HCT116 (cell line): ENCODE measurements at regions not wholly inside any gene's neighbourhood (a gene's known extent, or its start where the extent isn't known, plus 50 kb on each side); places are given as distances from the start of the nearest gene placed in this dataset.

ENCODE experiments used
- ATAC-seq: fragments of 200-7000 bp; cut with Tn5 transposase; 2 replicates; pipeline ENCODE4 v1.9.1; 2020; ENCODE audit warnings: mild to moderate bottlenecking, moderate library complexity
- BruUV-seq: library from RNA; stranded (reverse); fragments of 400-500 nt; replicated peaks from 2 replicates; lab custom pipeline; 2021; lab: Mats Ljungman, UMichigan
- CTCF ChIA-PET: fragments of 300-600 bp; sonication (Branson Sonifier 250); formaldehyde crosslinking; loops from one replicate; lab custom pipeline; 2021; ENCODE audit warnings: antibody characterized with exemption; lab: Charles Lee
- POLR2A ChIA-PET: fragments of 300-600, 350-600 bp; sonication (Branson Sonifier 250); formaldehyde crosslinking; loops from one replicate; lab custom pipeline; 2021; ENCODE audit warnings: antibody characterized with exemption; lab: Charles Lee
- RAD21 ChIA-PET, 2 experiments: fragments of 300-600 bp; sonication (Branson Sonifier 250); formaldehyde crosslinking; loops; one replicate each; lab custom pipeline; 2023; ENCODE audit warnings: low total read pairs in 2 of 2; ENCODE audit not compliant: uncharacterized antibody in 2 of 2, unreplicated experiment in 2 of 2, low non-redundant PET in 1 of 2; lab: Charles Lee
- DNase-seq: peaks from one replicate; pipeline ENCODE4 v3.0.0-alpha.2; 2010; ENCODE audit warnings: low read depth, low spot score
- H2AFZ ChIP-seq: fragments of 200-600 bp; shearing (Covaris generic), sonication (generic); 2 replicates; pipeline ENCODE4 v1.6.1; 2017; ENCODE audit warnings: low read depth, mixed run types, mixed read lengths, antibody characterized with exemption, low read length; ENCODE audit not compliant: poor library complexity, severe bottlenecking
- H3K27ac ChIP-seq: 2 replicates; pipeline ENCODE4 v1.5.1; 2012; ENCODE audit warnings: low read depth, low read length
- H3K27me3 ChIP-seq: fragments of 200-600 bp; sonication (generic); 2 replicates; pipeline ENCODE4 v1.6.1; 2016; ENCODE audit warnings: mixed run types, low read length, mixed read lengths; ENCODE audit not compliant: insufficient read depth
- H3K36me3 ChIP-seq, 2 experiments: fragments of 200-500 bp in 1 of 2; fragments of 200-600 bp in 1 of 2; sonication (Bioruptor generic) in 1 of 2; sonication (generic) in 1 of 2; 2 replicates each; pipeline versions ENCODE4 v1.5.1 to v1.6.1; 2014 to 2016; ENCODE audit warnings: low read length in 2 of 2, inconsistent platforms in 1 of 2, mixed read lengths in 1 of 2, mixed run types in 1 of 2; ENCODE audit not compliant: insufficient read depth in 2 of 2, control insufficient read depth in 1 of 2
- H3K4me1 ChIP-seq, 2 experiments: fragments of 200-600 bp in 1 of 2; sonication (generic) in 1 of 2; 2 replicates each; pipeline versions ENCODE4 v1.5.1 to v1.6.1; 2012 to 2017; ENCODE audit warnings: low read length in 2 of 2, inconsistent platforms in 1 of 2, mild to moderate bottlenecking in 1 of 2, mixed read lengths in 1 of 2, mixed run types in 1 of 2, moderate library complexity in 1 of 2; ENCODE audit not compliant: insufficient read depth in 2 of 2, control insufficient read depth in 1 of 2
- H3K4me2 ChIP-seq: fragments of 200-600 bp; sonication (generic); 2 replicates; pipeline ENCODE4 v1.6.1; 2017; ENCODE audit warnings: mixed run types, low read length, mixed read lengths
- H3K4me3 ChIP-seq, 2 experiments: fragments of 200-600 bp in 1 of 2; sonication (generic) in 1 of 2; replicated peaks in 1 of 2; 2 replicates each; pipeline ENCODE4 v1.5.1; 2011 to 2016; ENCODE audit warnings: low read length in 2 of 2, control low read depth in 1 of 2, low read depth in 1 of 2, mild to moderate bottlenecking in 1 of 2, mixed read lengths in 1 of 2, mixed run types in 1 of 2
- H3K79me2 ChIP-seq: fragments of 200-600 bp; sonication (generic); 2 replicates; pipeline ENCODE4 v1.6.1; 2017; ENCODE audit warnings: mild to moderate bottlenecking, mixed run types, low read length, moderate library complexity, mixed read lengths; ENCODE audit not compliant: insufficient read depth
- H3K9ac ChIP-seq: fragments of 200-600 bp; sonication (generic); 2 replicates; pipeline ENCODE4 v1.6.1; 2016; ENCODE audit warnings: low read length, mixed read lengths
- H3K9me2 ChIP-seq: fragments of 200-600 bp; sonication (generic), shearing (Covaris generic); 2 replicates; pipeline ENCODE4 v1.6.1; 2017; ENCODE audit warnings: mixed run types, mild to moderate bottlenecking, moderate library complexity; ENCODE audit not compliant: insufficient read depth
- H3K9me3 ChIP-seq, 2 experiments: fragments of 200-500 bp in 1 of 2; fragments of 200-600 bp in 1 of 2; sonication (Bioruptor generic) in 1 of 2; sonication (generic) in 1 of 2; 2 replicates each; pipeline ENCODE4 v1.6.1; 2014 to 2017; ENCODE audit warnings: low read length in 2 of 2, mixed read lengths in 2 of 2, inconsistent platforms in 1 of 2, low read depth in 1 of 2, mild to moderate bottlenecking in 1 of 2, mixed run types in 1 of 2, moderate library complexity in 1 of 2; ENCODE audit not compliant: control insufficient read depth in 1 of 2, insufficient read depth in 1 of 2
- H4K20me1 ChIP-seq: fragments of 200-600 bp; sonication (generic), shearing (Covaris generic); 2 replicates; pipeline ENCODE4 v1.6.1; 2017; ENCODE audit warnings: mixed run types, mild to moderate bottlenecking, moderate library complexity; ENCODE audit not compliant: insufficient read depth
- CEBPB ChIP-seq: IDR thresholded peaks from 2 replicates; pipeline ENCODE4 v1.6.1; 2012; ENCODE audit warnings: low read depth
- ELF1 ChIP-seq: IDR thresholded peaks from 2 replicates; pipeline ENCODE4 v1.6.1; 2012; ENCODE audit warnings: low read depth, borderline replicate concordance
- EZH2 ChIP-seq: fragments of 200-600 bp; sonication (generic); IDR thresholded peaks from 2 replicates; pipeline ENCODE4 v1.6.1; 2017; ENCODE audit warnings: antibody characterized with exemption, mixed run types
- EZH2phosphoT487 ChIP-seq: fragments of 200-600 bp; IDR thresholded peaks from 2 replicates; pipeline ENCODE4 v1.6.1; 2018; ENCODE audit warnings: antibody characterized with exemption, borderline replicate concordance
- FOSL1 ChIP-seq: IDR thresholded peaks from 2 replicates; pipeline ENCODE4 v1.6.1; 2012; ENCODE audit warnings: low read depth
- JUND ChIP-seq: IDR thresholded peaks from 2 replicates; pipeline ENCODE4 v1.6.1; 2012
- POLR2A ChIP-seq: IDR thresholded peaks from 2 replicates; pipeline ENCODE4 v1.7.0; 2011; ENCODE audit warnings: borderline replicate concordance; ENCODE audit not compliant: insufficient read depth, insufficient read length; ENCODE audit errors: extremely low read depth
- POLR2AphosphoS5 ChIP-seq: IDR thresholded peaks from 2 replicates; pipeline ENCODE4 v1.6.1; 2011; ENCODE audit warnings: mild to moderate bottlenecking, low read depth, low read length, moderate library complexity
- SRF ChIP-seq: IDR thresholded peaks from 2 replicates; pipeline ENCODE4 v1.6.1; 2012; ENCODE audit warnings: low read depth
- YY1 ChIP-seq: IDR thresholded peaks from 2 replicates; pipeline ENCODE4 v1.6.1; 2011; ENCODE audit warnings: low read length, low read depth, moderate library complexity, mild to moderate bottlenecking; ENCODE audit not compliant: insufficient replicate concordance; ENCODE audit errors: extremely low read depth
- ZBTB33 ChIP-seq: IDR thresholded peaks from 2 replicates; pipeline ENCODE4 v1.6.1; 2011; ENCODE audit warnings: mild to moderate bottlenecking, low read length, moderate library complexity; ENCODE audit not compliant: insufficient replicate concordance; ENCODE audit errors: extremely low read depth
- ZFX ChIP-seq: fragments of 450-650 bp; IDR thresholded peaks from 2 replicates; pipeline ENCODE4 v1.6.1; 2017
- ZNF274 ChIP-seq: fragments of 200-500 bp; sonication (Bioruptor generic); IDR thresholded peaks from 2 replicates; pipeline ENCODE4 v1.6.1; 2014; ENCODE audit warnings: mild to moderate bottlenecking, low read depth, low read length, inconsistent platforms
- intact Hi-C: fragments of 100-400 bp; cut with micrococcal nuclease; formaldehyde crosslinking; loops from 2 replicates; pipeline ENCODE4 v1.10.0; 2022
- TF ChIP-seq, protein P1 (sequence below): IDR thresholded peaks from 2 replicates; pipeline ENCODE4 v1.6.1; 2012
- TF ChIP-seq, protein P2 (sequence below): IDR thresholded peaks from 2 replicates; pipeline ENCODE4 v1.6.1; 2012; ENCODE audit warnings: low read depth

- TF ChIP-seq JUND: no peak
- TF ChIP-seq, all 23 proteins: peak for 0
Measured at GRCh38 chr6:169082093-169082492, 171.6 kb downstream of the THBS2 start (continued).

GRCh38 chr6:169081248-169081647 lies 172.4 kb downstream of the THBS2 start:
- Histone ChIP-seq H3K9me2 (no peaks in the 10 kb centered on the region), H3K4me2 (no peak overlapping the region), H3K36me3 (no peaks in the 10 kb centered on the region), H3K9ac (no peak overlapping the region), H3K4me3 (no peak overlapping the region), H3K27me3 (no peaks in the 10 kb centered on the region), H3K79me2 (no peaks in the 10 kb centered on the region), H3K9me3 (no peaks in the 10 kb centered on the region), H3K27ac (no peak overlapping the region), H4K20me1 (no peaks in the 10 kb centered on the region), H2AFZ (no peak overlapping the region), H3K4me1 (peaks cover 0 to 8% of the 10 kb centered on the region in 2 experiments; a peak in 1 of 4 replicates)
- no TSS peak for BruUV-seq
- ATAC-seq (no peak), DNase-seq (no peak)
- POLR2A ChIA-PET: no interaction called here
- TF ChIP-seq YY1 (no peak), ZFX (no peak)
- CTCF ChIA-PET: no interaction called here
- intact Hi-C loops: no loop called here
- RAD21 ChIA-PET: no interaction called here

DNA sequence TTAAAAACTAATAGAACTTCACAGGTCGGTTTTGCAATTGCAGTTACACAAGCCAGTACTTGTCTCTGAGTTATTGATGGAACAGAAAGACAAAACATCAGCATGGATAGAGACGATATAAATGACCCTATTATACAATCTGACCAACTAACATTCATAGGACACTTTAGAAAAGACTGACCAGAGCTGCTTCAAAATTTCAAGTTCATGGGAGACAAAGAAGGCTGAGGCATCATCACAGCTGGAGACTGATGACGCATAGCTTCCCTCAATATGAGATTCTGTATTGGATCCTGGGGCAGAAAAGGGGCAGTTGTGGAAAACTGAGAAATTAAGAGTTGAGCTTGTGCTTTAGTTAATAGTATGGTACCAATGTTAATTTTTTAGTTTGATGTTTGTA lies 174.0 kb downstream of the THBS2 start:
- Histone ChIP-seq H3K27me3 (no peaks in the 10 kb centered on the region), H3K9me3 (no peaks in the 10 kb centered on the region), H3K36me3 (no peaks in the 10 kb centered on the region), H3K4me1 (no peaks in the 10 kb centered on the region), H3K9ac (no peak overlapping the region), H3K4me2 (no peak overlapping the region), H4K20me1 (no peaks in the 10 kb centered on the region), H2AFZ (no peak overlapping the region), H3K79me2 (no peaks in the 10 kb centered on the region), H3K4me3 (no peak overlapping the region), H3K9me2 (no peaks in the 10 kb centered on the region), H3K27ac (no peak overlapping the region)
- DNase-seq (no peak), ATAC-seq (no peak)
- no TSS peak for BruUV-seq
- RAD21 ChIA-PET: no interaction called here
- POLR2A ChIA-PET: no interaction called here
- CTCF ChIA-PET: no interaction called here
- intact Hi-C loops: no loop called here
- no peak for TF ChIP-seq POLR2AphosphoS5
- TF ChIP-seq, protein P1, sequence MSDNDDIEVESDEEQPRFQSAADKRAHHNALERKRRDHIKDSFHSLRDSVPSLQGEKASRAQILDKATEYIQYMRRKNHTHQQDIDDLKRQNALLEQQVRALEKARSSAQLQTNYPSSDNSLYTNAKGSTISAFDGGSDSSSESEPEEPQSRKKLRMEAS: no peak
- no peak for TF ChIP-seq SRF
- TF ChIP-seq FOSL1: no peak
- TF ChIP-seq ELF1: no peak
- TF ChIP-seq, protein P2, sequence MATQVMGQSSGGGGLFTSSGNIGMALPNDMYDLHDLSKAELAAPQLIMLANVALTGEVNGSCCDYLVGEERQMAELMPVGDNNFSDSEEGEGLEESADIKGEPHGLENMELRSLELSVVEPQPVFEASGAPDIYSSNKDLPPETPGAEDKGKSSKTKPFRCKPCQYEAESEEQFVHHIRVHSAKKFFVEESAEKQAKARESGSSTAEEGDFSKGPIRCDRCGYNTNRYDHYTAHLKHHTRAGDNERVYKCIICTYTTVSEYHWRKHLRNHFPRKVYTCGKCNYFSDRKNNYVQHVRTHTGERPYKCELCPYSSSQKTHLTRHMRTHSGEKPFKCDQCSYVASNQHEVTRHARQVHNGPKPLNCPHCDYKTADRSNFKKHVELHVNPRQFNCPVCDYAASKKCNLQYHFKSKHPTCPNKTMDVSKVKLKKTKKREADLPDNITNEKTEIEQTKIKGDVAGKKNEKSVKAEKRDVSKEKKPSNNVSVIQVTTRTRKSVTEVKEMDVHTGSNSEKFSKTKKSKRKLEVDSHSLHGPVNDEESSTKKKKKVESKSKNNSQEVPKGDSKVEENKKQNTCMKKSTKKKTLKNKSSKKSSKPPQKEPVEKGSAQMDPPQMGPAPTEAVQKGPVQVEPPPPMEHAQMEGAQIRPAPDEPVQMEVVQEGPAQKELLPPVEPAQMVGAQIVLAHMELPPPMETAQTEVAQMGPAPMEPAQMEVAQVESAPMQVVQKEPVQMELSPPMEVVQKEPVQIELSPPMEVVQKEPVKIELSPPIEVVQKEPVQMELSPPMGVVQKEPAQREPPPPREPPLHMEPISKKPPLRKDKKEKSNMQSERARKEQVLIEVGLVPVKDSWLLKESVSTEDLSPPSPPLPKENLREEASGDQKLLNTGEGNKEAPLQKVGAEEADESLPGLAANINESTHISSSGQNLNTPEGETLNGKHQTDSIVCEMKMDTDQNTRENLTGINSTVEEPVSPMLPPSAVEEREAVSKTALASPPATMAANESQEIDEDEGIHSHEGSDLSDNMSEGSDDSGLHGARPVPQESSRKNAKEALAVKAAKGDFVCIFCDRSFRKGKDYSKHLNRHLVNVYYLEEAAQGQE: no peak
- no peak for TF ChIP-seq ZFX
- no peak for TF ChIP-seq CEBPB
- no peak for TF ChIP-seq ZNF274
- no peak for TF ChIP-seq EZH2
- TF ChIP-seq ZBTB33: no peak
- no peak for TF ChIP-seq POLR2A
- TF ChIP-seq EZH2phosphoT487: no peak
